VCaP (cell line): ENCODE measurements at regions not wholly inside any gene's neighbourhood (a gene's known extent, or its start where the extent isn't known, plus 50 kb on each side); places are given as distances from the start of the nearest gene placed in this dataset.

Source experiments
- H3K27ac ChIP-seq: fragments of 450-650 bp; 2 replicates; pipeline ENCODE4 v1.5.1; 2017
- TF ChIP-seq, protein P1 (sequence below): fragments of 450-650 bp; conservative IDR thresholded peaks from 2 replicates; pipeline ENCODE4 v1.5.1; 2017; ENCODE audit warnings: mild to moderate bottlenecking, moderate library complexity

DNA sequence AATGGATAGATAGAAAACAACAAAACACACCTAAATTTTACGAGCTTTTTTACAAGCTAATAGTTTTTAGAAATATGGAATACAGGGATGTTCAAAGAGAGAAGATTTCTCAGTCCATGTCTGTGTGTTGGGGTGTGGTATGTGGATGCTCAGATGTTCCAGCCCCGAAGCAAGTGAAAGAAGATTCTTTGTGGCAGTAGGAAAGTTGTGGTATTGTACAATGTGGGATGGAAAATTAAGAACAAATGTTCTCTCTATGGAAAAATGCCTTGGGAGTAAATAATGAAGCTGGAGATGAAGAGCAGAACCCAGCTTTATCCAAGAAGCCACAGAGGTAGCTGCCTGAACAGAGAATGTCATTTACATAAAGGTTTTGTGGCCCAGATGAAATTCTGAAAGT lies 150.3 kb upstream of the PRKD1 start:
- TF ChIP-seq, protein P1, sequence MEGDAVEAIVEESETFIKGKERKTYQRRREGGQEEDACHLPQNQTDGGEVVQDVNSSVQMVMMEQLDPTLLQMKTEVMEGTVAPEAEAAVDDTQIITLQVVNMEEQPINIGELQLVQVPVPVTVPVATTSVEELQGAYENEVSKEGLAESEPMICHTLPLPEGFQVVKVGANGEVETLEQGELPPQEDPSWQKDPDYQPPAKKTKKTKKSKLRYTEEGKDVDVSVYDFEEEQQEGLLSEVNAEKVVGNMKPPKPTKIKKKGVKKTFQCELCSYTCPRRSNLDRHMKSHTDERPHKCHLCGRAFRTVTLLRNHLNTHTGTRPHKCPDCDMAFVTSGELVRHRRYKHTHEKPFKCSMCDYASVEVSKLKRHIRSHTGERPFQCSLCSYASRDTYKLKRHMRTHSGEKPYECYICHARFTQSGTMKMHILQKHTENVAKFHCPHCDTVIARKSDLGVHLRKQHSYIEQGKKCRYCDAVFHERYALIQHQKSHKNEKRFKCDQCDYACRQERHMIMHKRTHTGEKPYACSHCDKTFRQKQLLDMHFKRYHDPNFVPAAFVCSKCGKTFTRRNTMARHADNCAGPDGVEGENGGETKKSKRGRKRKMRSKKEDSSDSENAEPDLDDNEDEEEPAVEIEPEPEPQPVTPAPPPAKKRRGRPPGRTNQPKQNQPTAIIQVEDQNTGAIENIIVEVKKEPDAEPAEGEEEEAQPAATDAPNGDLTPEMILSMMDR, result no peak
- no peak overlapping the region for H3K27ac ChIP-seq

- TF ChIP-seq, protein P1, result no peak
- no peak overlapping the region for H3K27ac ChIP-seq
These were observed 151.3 kb upstream of the PRKD1 start for GRCh38 chr14:30078811-30079402.

GRCh38 chr14:30082486-30082885 lies 154.8 kb upstream of the PRKD1 start:
- TF ChIP-seq, protein P1, result no peak
- no peak overlapping the region for H3K27ac ChIP-seq

- TF ChIP-seq, protein P1, result no peak
- H3K27ac ChIP-seq, result no peak overlapping the region
These were observed 157.2 kb upstream of the PRKD1 start for GRCh38 chr14:30084811-30085210.

DNA sequence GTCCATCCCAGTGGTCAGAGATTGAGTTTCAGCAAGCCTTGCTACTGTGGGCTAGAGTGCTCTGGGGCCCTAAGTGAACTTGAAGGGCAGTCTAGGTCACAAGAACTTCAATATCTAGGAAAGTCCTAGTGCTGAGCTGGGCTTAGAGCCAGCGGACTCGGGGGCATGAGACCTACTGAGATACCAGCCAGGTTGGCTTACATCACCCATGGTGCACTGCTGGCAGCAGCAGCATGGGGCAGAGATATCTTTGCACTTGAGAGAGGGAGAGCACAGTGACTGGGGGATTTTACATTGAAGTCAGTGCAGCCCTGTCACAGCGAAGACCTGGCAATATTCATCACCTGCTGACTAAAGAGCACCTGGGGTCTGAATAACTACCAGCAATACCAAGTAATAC lies 158.3 kb upstream of the PRKD1 start:
- TF ChIP-seq, protein P1, result no peak
- H3K27ac ChIP-seq, result no peak overlapping the region

- TF ChIP-seq, protein P1, result no peak
- H3K27ac ChIP-seq, result no peak overlapping the region
These were observed 161.0 kb upstream of the PRKD1 start for GRCh38 chr14:30088620-30089019.

- no peak overlapping the region for H3K27ac ChIP-seq
- TF ChIP-seq, protein P1, result no peak
These were observed 181.5 kb upstream of the PRKD1 start for GRCh38 chr14:30108975-30109700.
